HAP-1 (cell line): ENCODE measurements at regions not wholly inside any gene's neighbourhood (a gene's known extent, or its start where the extent isn't known, plus 50 kb on each side); places are given as distances from the start of the nearest gene placed in this dataset.

Experiments
- DNase-seq, 2 experiments: peaks; one replicate each; pipeline ENCODE4 v3.0.0-alpha.2; 2016 to 2020; ENCODE audit warnings: low spot score in 2 of 2
- H3K27me3 ChIP-seq: fragments of 250-450 bp; sonication (Bioruptor Pico); 2 replicates; pipeline ENCODE4 v1.5.1; 2020; ENCODE audit warnings: low read depth, mild to moderate bottlenecking, moderate library complexity
- H3K36me3 ChIP-seq: fragments of 250-450 bp; sonication (Bioruptor Pico); replicated peaks from 2 replicates; pipeline ENCODE4 v1.5.1; 2020; ENCODE audit warnings: mild to moderate bottlenecking
- H3K4me1 ChIP-seq: fragments of 250-450 bp; sonication (Bioruptor Pico); 2 replicates; pipeline ENCODE4 v1.5.1; 2020; ENCODE audit warnings: mild to moderate bottlenecking
- H3K4me3 ChIP-seq: fragments of 250-450 bp; sonication (Bioruptor Pico); 2 replicates; pipeline ENCODE4 v1.5.1; 2020; ENCODE audit warnings: mild to moderate bottlenecking, moderate library complexity
- H3K9me3 ChIP-seq: fragments of 250-450 bp; sonication (Bioruptor Pico); 2 replicates; pipeline ENCODE4 v1.5.1; 2020; ENCODE audit warnings: mild to moderate bottlenecking, moderate library complexity
- in situ Hi-C: fragments of 300-500 bp; cut with MboI; formaldehyde crosslinking; loops from 3 replicates; pipeline ENCODE4 v1.14.3; 2020; ENCODE audit warnings: low sequenced_read_pairs, inconsistent platforms, mixed read lengths

DNA sequence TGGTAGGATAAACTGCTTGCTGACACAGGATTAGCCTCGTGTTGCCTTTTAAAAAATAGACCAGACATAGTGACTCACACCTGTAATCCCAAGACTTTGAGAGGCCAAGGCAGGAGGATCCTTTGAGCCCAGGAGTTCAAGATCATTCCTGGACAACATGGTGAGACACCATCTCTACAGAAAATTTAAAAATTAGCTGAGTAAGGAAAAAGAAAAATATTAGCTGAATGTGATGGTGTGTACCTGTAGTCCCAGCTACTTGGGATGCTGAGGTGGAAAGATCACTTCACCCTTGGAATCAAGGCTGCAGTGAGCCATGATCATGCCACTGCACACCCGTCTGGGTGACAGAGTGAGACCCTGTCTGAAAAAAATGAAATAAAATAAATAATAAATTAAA is 82.0 kb downstream of the ETS2 start:
- Histone ChIP-seq H3K27me3 (no peaks in the 10 kb centered on the region), H3K36me3 (no peaks in the 10 kb centered on the region), H3K9me3 (no peaks in the 10 kb centered on the region), H3K4me1 (no peaks in the 10 kb centered on the region), H3K4me3 (no peak overlapping the region)
- in situ Hi-C loops, result no loop called here
- DNase-seq, result no peak

DNA sequence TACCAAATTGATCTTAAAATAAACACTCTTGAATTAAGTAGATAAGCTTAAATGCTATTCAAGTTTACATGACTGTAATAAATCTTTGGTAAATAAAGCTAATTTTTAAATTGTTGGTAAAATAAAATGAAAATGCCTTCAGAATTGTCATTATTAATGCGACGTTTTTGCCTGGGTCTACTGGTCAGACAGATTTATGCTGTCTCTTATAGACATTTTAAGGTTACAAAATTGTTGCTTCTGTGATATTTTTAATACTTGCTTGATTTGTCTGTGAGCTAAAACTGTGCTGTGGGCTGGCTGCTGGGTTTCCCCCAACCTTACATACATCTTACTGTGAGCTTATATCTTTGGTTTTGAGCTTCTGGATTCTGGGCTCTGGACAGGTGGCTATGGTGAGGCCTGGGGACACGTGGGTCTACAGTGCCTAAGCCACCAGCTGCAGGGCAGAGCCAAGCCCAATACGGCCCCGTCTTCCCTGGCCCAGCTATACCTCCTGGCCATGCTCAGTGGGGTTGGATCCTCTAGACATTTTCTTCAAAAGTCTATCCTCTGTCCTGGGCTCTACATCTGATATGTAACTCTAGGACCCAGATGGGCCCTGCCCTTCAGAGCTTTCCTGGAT is 81.4 kb downstream of the ETS2 start:
- no peak overlapping the region for H3K4me3 ChIP-seq

DNA sequence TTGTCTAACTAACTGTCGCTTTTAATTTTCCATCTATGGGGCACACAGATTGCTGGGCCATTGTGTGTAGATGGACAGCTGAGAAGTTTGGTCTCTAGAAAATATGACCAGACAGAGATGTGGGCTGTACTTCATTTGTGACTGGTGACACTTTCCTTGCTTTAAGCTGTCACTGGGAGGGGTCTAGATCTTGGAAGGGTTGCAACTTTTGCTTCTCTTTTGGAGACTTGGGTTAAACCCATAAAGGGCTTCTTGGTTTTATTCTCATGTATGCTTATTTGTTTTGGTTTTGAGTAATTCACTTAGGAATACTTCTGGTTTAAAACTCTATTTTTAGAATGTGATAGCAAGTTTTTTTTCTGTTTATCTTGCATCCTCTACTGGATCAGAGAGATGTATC is 80.2 kb downstream of the ETS2 start:
- H3K36me3 ChIP-seq, result no peaks in the 10 kb centered on the region
- no peaks in the 10 kb centered on the region for H3K4me1 ChIP-seq
- H3K9me3 ChIP-seq, result no peaks in the 10 kb centered on the region
- in situ Hi-C loops, result no loop called here
- DNase-seq, result no peak
- no peak overlapping the region for H3K4me3 ChIP-seq
- no peaks in the 10 kb centered on the region for H3K27me3 ChIP-seq

More for the DNA sequence above, 81.4 kb downstream of the ETS2 start:
- Histone ChIP-seq H3K9me3 (no peaks in the 10 kb centered on the region), H3K27me3 (no peaks in the 10 kb centered on the region), H3K36me3 (no peaks in the 10 kb centered on the region), H3K4me1 (no peaks in the 10 kb centered on the region)
- in situ Hi-C loops, result no loop called here
- DNase-seq, result no peak

DNA sequence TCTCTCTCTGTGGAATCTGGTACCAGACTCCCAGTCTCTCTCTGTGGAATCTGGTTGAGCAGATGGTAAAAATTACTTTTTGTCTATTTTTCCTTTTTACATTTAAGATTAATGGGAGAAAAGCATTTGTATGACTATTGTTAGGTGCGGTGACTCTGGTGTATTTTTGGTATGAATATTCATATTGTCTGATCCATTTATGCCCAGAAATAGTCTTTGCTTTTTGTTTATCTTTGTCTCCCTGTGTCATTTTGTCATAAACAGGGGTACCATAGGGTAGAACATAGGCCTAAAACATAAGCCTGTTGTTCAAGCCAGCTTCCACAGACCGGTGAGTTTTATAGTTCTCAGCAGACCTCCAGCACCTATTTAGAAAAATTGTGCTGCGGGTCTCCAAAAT is 78.7 kb downstream of the ETS2 start:
- in situ Hi-C loops, result no loop called here
- no peak for DNase-seq
- H3K36me3 ChIP-seq, result no peaks in the 10 kb centered on the region
- H3K27me3 ChIP-seq, result no peaks in the 10 kb centered on the region
- no peak overlapping the region for H3K4me3 ChIP-seq
- H3K4me1 ChIP-seq, result no peaks in the 10 kb centered on the region
- no peaks in the 10 kb centered on the region for H3K9me3 ChIP-seq

DNA sequence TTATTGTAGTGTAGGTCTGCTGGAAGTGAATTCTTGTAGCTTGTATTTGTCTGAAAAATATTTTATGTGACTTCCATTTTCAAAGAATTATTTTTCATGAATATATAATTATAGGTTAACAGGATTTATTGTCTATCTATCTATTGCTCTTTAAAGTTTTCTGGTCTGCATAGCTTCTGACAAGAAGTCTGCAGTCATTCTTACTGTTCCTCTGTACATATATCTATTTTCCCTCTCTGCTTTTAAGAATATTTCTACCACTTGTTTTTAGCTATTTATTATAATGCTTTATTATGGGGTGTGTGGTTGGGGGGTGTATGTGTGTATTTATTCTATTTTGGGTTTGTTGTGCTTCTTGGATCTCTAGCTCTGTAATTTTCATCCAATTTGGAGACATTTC is 77.4 kb downstream of the ETS2 start:
- H3K4me3 ChIP-seq, result no peak overlapping the region
- DNase-seq, result no peak
- in situ Hi-C loops, result no loop called here
- H3K36me3 ChIP-seq, result no peaks in the 10 kb centered on the region
- H3K9me3 ChIP-seq, result no peaks in the 10 kb centered on the region
- H3K27me3 ChIP-seq, result no peaks in the 10 kb centered on the region
- H3K4me1 ChIP-seq, result no peaks in the 10 kb centered on the region

DNA sequence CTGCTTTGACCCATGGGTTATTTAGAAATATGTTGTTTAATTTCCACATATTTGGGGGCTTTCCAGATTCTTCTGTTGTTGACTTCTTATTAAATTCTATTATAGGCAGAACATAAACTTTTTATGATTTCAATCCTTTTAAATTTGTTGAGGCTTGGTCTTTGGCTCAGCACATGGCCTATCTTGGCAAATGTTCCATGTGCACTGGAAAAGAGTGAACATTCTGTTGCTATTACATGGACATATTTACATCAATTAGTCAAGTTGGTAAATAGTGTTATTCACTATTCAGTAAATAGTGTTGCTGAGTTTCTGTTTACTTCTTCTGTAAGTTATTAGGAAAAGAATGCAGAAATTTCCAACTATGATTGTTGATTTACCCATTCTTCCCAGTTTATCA is 75.4 kb downstream of the ETS2 start:
- no peak for DNase-seq
- no peaks in the 10 kb centered on the region for H3K4me1 ChIP-seq
- in situ Hi-C loops, result no loop called here
- H3K27me3 ChIP-seq, result no peaks in the 10 kb centered on the region
- no peaks in the 10 kb centered on the region for H3K9me3 ChIP-seq
- no peak overlapping the region for H3K4me3 ChIP-seq
- H3K36me3 ChIP-seq, result no peaks in the 10 kb centered on the region

DNA sequence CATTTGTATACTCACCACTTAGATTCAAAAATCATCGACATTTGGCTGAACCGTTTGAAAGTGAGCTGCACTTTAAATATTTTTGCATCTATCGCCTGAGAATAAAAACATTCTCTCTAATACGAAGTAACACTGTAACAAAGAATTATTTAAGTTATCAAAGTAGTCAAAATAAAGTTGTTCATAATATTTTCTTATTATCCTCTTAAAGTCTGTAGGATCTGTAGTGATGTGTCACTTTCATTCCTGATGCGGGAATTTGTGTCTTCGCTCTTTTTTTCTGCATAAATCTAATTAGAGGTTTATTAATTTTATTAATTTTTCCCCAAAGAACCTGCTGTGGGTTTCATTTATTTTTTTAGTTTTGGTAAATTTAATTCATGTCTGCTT is 74.8 kb downstream of the ETS2 start:
- H3K27me3 ChIP-seq, result no peaks in the 10 kb centered on the region
- H3K4me3 ChIP-seq, result no peak overlapping the region
- H3K9me3 ChIP-seq, result no peaks in the 10 kb centered on the region
- no peaks in the 10 kb centered on the region for H3K36me3 ChIP-seq
- DNase-seq, result no peak
- no peaks in the 10 kb centered on the region for H3K4me1 ChIP-seq
- in situ Hi-C loops, result no loop called here

DNA sequence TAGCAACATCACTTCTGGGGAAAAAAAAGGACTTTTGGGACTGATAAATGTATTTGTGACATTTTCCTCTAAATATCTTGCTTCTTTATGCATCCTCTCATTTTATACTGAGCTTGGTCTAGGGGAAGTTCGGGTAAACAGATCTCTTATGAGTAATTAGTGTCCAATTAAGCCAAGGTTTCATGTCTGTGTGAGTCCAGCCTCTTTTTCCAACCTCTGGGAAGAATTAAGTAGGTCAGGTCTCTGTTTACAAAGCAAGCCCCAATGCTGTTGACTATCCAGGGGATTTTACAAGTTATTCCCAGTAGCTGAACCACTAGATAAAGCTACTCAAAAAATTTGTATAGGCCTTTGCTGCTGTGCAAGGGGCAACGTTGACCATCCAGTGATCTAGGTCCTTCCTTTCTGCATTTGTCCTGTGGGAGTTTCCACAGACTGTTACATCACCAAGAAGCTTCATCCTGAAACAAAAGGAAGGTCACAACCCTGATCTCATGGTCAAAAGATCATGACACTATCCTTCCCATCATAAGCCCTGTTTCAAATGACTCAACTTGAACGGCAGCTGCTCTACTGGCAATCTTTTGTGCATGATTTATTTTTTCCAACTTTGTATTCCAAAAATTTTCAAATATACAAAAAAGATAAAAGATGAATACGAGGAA is 74.3 kb downstream of the ETS2 start:
- no peaks in the 10 kb centered on the region for H3K9me3 ChIP-seq
- in situ Hi-C loops, result no loop called here
- no peaks in the 10 kb centered on the region for H3K27me3 ChIP-seq
- no peaks in the 10 kb centered on the region for H3K4me1 ChIP-seq
- H3K4me3 ChIP-seq, result no peak overlapping the region
- DNase-seq, result no peak
- no peaks in the 10 kb centered on the region for H3K36me3 ChIP-seq

DNA sequence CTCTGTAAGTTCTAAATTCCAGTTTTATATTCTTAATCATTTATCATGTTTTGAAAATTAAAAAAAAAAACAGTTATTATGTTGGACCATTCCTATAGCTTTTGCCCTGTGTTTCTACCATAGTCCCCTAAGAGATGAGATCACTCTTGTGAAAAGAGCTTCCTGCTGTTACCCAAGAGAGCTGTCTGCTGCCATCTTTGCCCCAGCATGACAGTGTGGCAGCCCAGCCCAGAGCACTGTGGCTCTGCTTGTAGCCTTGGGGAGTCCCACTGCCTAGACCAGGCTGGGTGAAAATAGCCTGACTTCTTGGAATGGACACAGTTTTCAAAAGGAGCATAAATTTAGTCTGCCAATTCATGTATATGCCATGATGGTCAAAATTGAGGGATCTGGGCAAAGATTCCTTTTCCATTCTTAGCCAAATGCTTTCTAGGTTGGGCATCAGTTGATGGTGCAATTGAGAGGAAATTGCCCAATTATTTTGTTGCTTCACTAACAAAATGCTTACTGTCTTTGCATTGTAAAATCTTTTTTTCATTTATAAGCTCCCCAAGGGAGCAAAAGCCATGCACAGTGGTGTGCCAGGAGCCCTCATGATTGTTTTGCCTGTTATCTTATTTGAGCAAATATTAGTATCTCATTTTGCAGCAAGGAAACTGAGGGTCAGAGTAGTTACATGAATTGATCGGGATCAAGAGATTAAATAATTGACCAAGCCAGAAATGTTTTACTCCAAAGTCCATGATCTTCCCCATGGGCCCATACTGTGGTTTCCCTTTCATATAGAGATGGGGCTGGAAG is 72.8 kb downstream of the ETS2 start:
- Histone ChIP-seq H3K27me3 (no peaks in the 10 kb centered on the region), H3K4me3 (no peak overlapping the region), H3K36me3 (no peaks in the 10 kb centered on the region), H3K9me3 (no peaks in the 10 kb centered on the region), H3K4me1 (no peaks in the 10 kb centered on the region)
- in situ Hi-C loops, result no loop called here
- DNase-seq, result no peak

DNA sequence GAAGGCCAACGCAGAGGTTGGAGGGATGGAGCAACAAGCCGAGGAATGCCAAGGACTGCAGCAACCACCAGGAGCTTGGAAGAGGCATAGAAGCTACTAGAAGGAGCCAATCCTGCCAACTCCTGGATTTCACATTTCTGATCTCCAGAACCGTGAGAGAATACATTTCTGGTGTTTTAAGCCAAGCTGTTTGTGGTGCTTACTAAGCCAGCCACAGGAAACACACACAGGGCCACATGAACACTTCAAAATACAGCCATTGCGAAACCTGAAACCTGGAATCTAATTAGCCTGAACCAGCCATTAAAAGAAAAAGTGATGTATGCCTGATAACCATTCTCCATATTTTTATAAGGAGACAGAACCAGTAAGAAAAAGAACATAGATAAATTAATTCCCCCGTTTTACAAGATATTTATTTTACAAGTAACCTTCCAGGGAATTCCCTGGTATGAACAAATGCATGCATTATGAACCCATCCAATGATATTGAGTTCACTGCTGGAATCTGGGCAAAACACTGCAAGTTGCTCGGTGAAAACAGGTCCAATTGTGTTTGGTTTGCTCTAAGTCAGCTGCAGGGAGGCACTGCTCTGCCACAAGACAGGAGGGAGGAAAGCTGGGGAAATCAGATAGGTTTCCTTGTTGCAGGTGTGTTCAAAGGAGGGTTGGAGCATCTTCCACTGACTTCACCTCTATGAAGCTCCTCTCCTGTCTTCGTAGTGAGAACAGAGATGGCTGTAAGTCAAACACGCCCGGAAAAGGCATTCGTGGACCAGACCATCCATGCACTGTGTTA is 70.2 kb downstream of the ETS2 start:
- Histone ChIP-seq H3K4me1 (no peaks in the 10 kb centered on the region), H3K4me3 (no peak overlapping the region), H3K9me3 (no peaks in the 10 kb centered on the region), H3K36me3 (no peaks in the 10 kb centered on the region), H3K27me3 (no peaks in the 10 kb centered on the region)
- DNase-seq, result no peak
- in situ Hi-C loops, result no loop called here
